Suprapubic skin (tissue), 4 donors: ENCODE measurements at regions not wholly inside any gene's neighbourhood (a gene's known extent, or its start where the extent isn't known, plus 50 kb on each side); places are given as distances from the start of the nearest gene placed in this dataset.

Experiments used
- DNase-seq, 2 donors: peaks; one replicate each; pipeline ENCODE4 v3.0.0-alpha.2; 2019; ENCODE audit warnings: low spot score in 2 of 2
- H3K27ac ChIP-seq: fragments of 200-600 bp; sonication (generic); one replicate; pipeline ENCODE4 v1.5.1; 2019
- H3K27me3 ChIP-seq: fragments of 200-600 bp; sonication (generic); one replicate; pipeline ENCODE4 v1.5.1; 2019
- H3K36me3 ChIP-seq: fragments of 200-600 bp; sonication (generic); one replicate; pipeline ENCODE4 v1.5.1; 2019
- H3K4me1 ChIP-seq: fragments of 200-600 bp; sonication (generic); one replicate; pipeline ENCODE4 v1.5.1; 2019
- H3K4me3 ChIP-seq: fragments of 200-600 bp; sonication (generic); one replicate; pipeline ENCODE4 v1.5.1; 2019; ENCODE audit warnings: mild to moderate bottlenecking
- H3K9me3 ChIP-seq: fragments of 200-600 bp; sonication (generic); one replicate; pipeline ENCODE4 v1.5.1; 2019
- EP300 ChIP-seq: sonication (generic); formaldehyde crosslinking; IDR thresholded peaks from one replicate; pipeline ENCODE4 v1.6.1; 2017; ENCODE audit warnings: antibody characterized with exemption
- POLR2A ChIP-seq, 2 donors: fragments of 450-650 bp; IDR thresholded peaks; one replicate each; pipeline ENCODE4 v1.6.1; 2017; ENCODE audit warnings: antibody characterized with exemption in 2 of 2, mild to moderate bottlenecking in 2 of 2, moderate library complexity in 2 of 2
- POLR2AphosphoS5 ChIP-seq, 3 donors: sonication (generic); formaldehyde crosslinking; IDR thresholded peaks; one replicate each; pipeline ENCODE4 v1.6.1; 2017; ENCODE audit warnings: antibody characterized with exemption in 3 of 3
- WGBS: methylation state at CpG from one replicate; pipeline ENCODE4 v1.1.5; 2018; 5-methylcytosine and 5-hydroxymethylcytosine counted together
- TF ChIP-seq, protein P1 (sequence below), 2 donors: fragments of 200-600 bp in 1 of 2; fragments of 450-650 bp in 1 of 2; sonication (generic) in 1 of 2; IDR thresholded peaks; one replicate each; pipeline ENCODE4 v1.5.1; 2016 to 2019; ENCODE audit warnings: antibody characterized with exemption in 2 of 2, mild to moderate bottlenecking in 1 of 2, moderate library complexity in 1 of 2

DNA sequence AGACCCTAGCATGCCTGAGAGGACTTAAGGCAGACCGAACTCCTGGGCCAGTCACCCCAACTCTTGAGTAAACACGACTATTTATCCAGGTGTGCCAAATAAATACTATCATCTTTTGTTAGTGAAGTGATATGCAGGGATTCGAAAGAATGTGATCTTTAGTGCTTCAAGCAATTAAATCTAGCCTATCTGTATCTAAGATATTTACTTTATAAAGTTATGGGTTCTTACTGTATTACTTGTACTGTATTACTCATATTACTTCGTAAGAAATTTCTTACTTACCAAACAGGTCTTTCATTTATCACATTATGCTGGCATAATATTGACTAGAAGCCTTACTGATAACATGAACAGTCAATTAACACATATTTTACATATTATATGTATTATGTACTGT, 211.6 kb upstream of the NECTIN3 start:
- H3K9me3 ChIP-seq: no peaks in the 10 kb centered on the region
- DNase-seq: no peak
- no peaks in the 10 kb centered on the region for H3K4me1 ChIP-seq
- 58% methylated on average over 4 of the region's 4 CpGs for WGBS
- H3K27ac ChIP-seq: no peak overlapping the region
- no peaks in the 10 kb centered on the region for H3K36me3 ChIP-seq
- no peak for TF ChIP-seq POLR2A (IDR thresholded peaks at IDR 0.05)
- no peak for TF ChIP-seq POLR2AphosphoS5 (IDR thresholded peaks at IDR 0.05)
- TF ChIP-seq, protein P1, sequence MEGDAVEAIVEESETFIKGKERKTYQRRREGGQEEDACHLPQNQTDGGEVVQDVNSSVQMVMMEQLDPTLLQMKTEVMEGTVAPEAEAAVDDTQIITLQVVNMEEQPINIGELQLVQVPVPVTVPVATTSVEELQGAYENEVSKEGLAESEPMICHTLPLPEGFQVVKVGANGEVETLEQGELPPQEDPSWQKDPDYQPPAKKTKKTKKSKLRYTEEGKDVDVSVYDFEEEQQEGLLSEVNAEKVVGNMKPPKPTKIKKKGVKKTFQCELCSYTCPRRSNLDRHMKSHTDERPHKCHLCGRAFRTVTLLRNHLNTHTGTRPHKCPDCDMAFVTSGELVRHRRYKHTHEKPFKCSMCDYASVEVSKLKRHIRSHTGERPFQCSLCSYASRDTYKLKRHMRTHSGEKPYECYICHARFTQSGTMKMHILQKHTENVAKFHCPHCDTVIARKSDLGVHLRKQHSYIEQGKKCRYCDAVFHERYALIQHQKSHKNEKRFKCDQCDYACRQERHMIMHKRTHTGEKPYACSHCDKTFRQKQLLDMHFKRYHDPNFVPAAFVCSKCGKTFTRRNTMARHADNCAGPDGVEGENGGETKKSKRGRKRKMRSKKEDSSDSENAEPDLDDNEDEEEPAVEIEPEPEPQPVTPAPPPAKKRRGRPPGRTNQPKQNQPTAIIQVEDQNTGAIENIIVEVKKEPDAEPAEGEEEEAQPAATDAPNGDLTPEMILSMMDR (IDR thresholded peaks at IDR 0.05): no peak
- no peak for TF ChIP-seq EP300
- H3K4me3 ChIP-seq: no peak overlapping the region
- no peaks in the 10 kb centered on the region for H3K27me3 ChIP-seq

DNA sequence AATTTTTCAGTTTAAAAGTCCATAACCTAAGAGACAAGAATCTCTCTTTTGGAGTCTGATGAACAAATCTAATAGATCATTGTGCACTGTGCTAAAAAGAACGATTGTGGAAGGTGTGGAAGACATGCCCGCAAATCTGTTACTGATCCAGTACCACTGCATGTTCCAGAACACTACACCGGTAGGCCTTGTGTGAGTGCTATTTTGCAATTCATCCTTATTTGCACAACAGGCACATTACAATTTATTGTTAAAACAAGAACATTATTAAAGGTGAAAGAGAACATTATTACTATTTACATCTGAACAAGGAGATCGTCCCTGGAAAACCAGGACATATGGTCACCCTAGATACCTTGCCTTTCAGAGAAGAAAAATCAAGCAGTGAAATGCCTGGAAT, 205.7 kb upstream of the NECTIN3 start:
- H3K4me3 ChIP-seq: no peak overlapping the region
- no peak for DNase-seq
- TF ChIP-seq, protein P1 (IDR thresholded peaks at IDR 0.05): no peak
- TF ChIP-seq POLR2A (IDR thresholded peaks at IDR 0.05) (no peak), EP300 (no peak), POLR2AphosphoS5 (IDR thresholded peaks at IDR 0.05) (no peak)
- H3K36me3 ChIP-seq: no peaks in the 10 kb centered on the region
- H3K27me3 ChIP-seq: no peaks in the 10 kb centered on the region
- H3K4me1 ChIP-seq: no peaks in the 10 kb centered on the region
- no peak overlapping the region for H3K27ac ChIP-seq
- 89% methylated on average over 4 of the region's 4 CpGs for WGBS
- peaks cover 4% of the 10 kb centered on the region for H3K9me3 ChIP-seq

DNA sequence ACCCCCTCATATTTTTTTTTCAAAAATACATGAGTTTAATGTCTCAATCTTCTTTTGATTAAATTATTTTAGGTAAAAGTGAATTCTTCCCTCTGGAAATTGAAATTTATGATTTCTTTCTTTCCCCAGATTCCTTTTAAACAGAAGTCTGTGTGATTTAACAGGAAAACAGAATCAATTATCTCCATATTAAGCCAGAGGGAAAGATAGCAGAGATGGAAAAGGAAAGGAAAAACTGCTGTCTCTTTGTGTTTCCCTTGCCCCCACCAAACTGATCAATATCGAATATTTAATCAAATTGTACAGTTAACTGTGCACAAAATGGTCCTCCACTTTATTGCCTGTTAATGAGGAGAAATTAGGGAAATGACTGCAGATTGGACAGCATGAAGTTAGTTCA, 203.5 kb upstream of the NECTIN3 start:
- Histone ChIP-seq H3K27ac (no peak overlapping the region), H3K4me3 (no peak overlapping the region), H3K36me3 (no peaks in the 10 kb centered on the region), H3K9me3 (peaks cover 4% of the 10 kb centered on the region), H3K27me3 (no peaks in the 10 kb centered on the region), H3K4me1 (no peaks in the 10 kb centered on the region)
- 76% methylated on average over 1 of the region's 1 CpG for WGBS
- no peak for DNase-seq
- TF ChIP-seq, protein P1 (IDR thresholded peaks at IDR 0.05): no peak
- TF ChIP-seq EP300 (no peak), POLR2AphosphoS5 (IDR thresholded peaks at IDR 0.05) (no peak), POLR2A (IDR thresholded peaks at IDR 0.05) (no peak)

DNA sequence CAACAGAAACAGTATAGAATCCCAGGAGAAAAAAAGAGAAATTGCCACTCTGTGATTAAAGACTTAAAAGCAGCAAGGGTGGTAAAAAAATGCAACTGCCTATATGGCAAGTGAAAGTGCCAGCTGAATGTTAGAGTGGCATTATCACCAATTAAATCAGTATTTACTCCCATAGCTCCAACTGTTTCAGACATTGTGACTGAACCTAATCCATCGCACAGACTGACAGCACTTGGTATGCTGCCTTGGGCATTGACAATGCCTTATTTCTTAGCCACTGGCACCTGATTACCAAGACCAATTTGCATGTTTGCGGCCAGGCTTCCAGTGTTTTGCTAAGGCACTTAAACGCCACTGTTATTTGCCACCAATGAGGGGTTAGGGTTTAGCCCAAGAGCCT, 201.9 kb upstream of the NECTIN3 start:
- WGBS: 84% methylated on average over 3 of the region's 3 CpGs
- H3K9me3 ChIP-seq: peaks cover 11% of the 10 kb centered on the region
- H3K27me3 ChIP-seq: no peaks in the 10 kb centered on the region
- H3K4me3 ChIP-seq: no peak overlapping the region
- DNase-seq: no peak
- no peaks in the 10 kb centered on the region for H3K4me1 ChIP-seq
- no peaks in the 10 kb centered on the region for H3K36me3 ChIP-seq
- TF ChIP-seq EP300 (no peak), POLR2A (IDR thresholded peaks at IDR 0.05) (no peak), POLR2AphosphoS5 (IDR thresholded peaks at IDR 0.05) (no peak)
- TF ChIP-seq, protein P1 (IDR thresholded peaks at IDR 0.05): no peak
- H3K27ac ChIP-seq: no peak overlapping the region

DNA sequence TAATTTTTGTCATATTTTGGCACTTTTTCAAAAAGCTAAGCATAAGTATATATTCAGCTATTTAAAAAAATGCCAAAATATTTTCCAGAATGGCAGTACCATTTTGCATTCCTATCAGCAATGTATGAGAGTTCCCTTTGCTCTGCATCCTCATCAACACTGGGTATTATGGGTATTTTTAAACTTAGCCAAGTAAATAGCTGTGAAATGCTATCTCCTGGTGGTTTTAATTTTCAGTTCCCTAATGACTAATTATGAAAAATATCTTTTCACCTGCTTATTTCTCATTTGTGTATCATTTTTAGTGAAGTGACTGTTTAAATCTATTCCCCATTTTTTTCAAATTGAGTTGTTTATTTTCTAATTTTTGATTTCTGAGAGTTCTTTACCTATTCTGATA, 199.7 kb upstream of the NECTIN3 start:
- H3K27ac ChIP-seq: no peak overlapping the region
- H3K27me3 ChIP-seq: no peaks in the 10 kb centered on the region
- peaks cover 11% of the 10 kb centered on the region for H3K9me3 ChIP-seq
- TF ChIP-seq EP300 (no peak), POLR2AphosphoS5 (IDR thresholded peaks at IDR 0.05) (no peak), POLR2A (IDR thresholded peaks at IDR 0.05) (no peak)
- TF ChIP-seq, protein P1 (IDR thresholded peaks at IDR 0.05): no peak
- no peak for DNase-seq
- no peaks in the 10 kb centered on the region for H3K4me1 ChIP-seq
- no peak overlapping the region for H3K4me3 ChIP-seq
- no peaks in the 10 kb centered on the region for H3K36me3 ChIP-seq
